ENCODE measurements at regions not wholly inside any gene's neighbourhood (a gene's known extent, or its start where the extent isn't known, plus 50 kb on each side); places are given as distances from the start of the nearest gene placed in this dataset.

DNA sequence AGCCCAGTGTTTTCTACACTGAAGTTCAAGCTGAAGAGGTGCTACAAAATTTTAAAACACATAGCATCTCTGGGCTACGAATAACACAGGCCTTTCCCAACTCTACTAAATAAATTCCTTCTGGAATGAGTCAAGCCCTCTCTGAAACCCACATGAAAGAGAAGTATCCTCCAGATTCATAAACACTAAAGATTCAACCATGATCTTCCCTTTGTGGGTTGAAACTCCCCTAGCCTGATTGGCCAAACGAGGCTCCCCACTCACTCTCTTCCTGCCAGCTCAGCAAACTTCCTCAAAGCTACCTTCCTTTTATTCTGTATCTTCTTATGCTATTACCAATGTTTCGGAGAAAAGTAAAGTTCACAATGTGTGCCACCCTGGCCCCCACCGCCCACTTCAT lies 95.4 kb downstream of the NKX6-1 start:
- no peak for DNase-seq (ENCODE audit: low read depth, low spot score)
- Histone ChIP-seq H3K9me1 (replicated peaks; ENCODE audit: control insufficient read depth, extremely low read depth, insufficient read depth, low read length) (no peaks in the 10 kb centered on the region), H3K79me2 (ENCODE audit: control insufficient read depth, insufficient read depth, low read length) (no peaks in the 10 kb centered on the region), H3K36me3 (ENCODE audit: control insufficient read depth in 2 of 2, extremely low read depth in 1 of 2, insufficient read depth in 2 of 2, low read length in 2 of 2) (no peaks in the 10 kb centered on the region), H3K27me3 (ENCODE audit: control insufficient read depth in 2 of 2, insufficient read depth in 2 of 2, low read length in 2 of 2) (no peaks in the 10 kb centered on the region), H3K4me3 (replicated peaks in 1 of 3; ENCODE audit: insufficient read depth in 1 of 3, low read depth in 1 of 3, low read length in 3 of 3) (no peak overlapping the region), H4K20me1 (replicated peaks; ENCODE audit: control insufficient read depth, extremely low read depth, insufficient read depth, low read length) (no peaks in the 10 kb centered on the region), H3K9me3 (replicated peaks; ENCODE audit: control insufficient read depth, insufficient read depth, low read length) (no peaks in the 10 kb centered on the region), H3K4me2 (ENCODE audit: insufficient read depth, low read length) (no peak overlapping the region), H3K9ac (replicated peaks; ENCODE audit: extremely low read depth, insufficient read depth, low read length) (no peak overlapping the region), H3K27ac (ENCODE audit: insufficient read depth, low read depth, low read length) (no peak overlapping the region), H2AFZ (ENCODE audit: low read depth, low read length) (no peak overlapping the region), H3K4me1 (ENCODE audit: control insufficient read depth, extremely low read depth, insufficient read depth, low read length) (no peaks in the 10 kb centered on the region)
- BruUV-seq (replicated peaks) = no TSS peak
- no peak for TF ChIP-seq FOS (IDR thresholded peaks at IDR 0.05; ENCODE audit: borderline replicate concordance, insufficient read depth, low read length)
- TF ChIP-seq POLR2A (IDR thresholded peaks at IDR 0.05; ENCODE audit: low read depth, low read length) = no peak
- TF ChIP-seq, protein P1, sequence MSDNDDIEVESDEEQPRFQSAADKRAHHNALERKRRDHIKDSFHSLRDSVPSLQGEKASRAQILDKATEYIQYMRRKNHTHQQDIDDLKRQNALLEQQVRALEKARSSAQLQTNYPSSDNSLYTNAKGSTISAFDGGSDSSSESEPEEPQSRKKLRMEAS (IDR thresholded peaks at IDR 0.05; ENCODE audit: insufficient read depth, insufficient read length) = no peak
- no peak for TF ChIP-seq JUN (IDR thresholded peaks at IDR 0.05; ENCODE audit: borderline replicate concordance, insufficient read depth, insufficient read length, low read depth)
- TF ChIP-seq, protein P2, sequence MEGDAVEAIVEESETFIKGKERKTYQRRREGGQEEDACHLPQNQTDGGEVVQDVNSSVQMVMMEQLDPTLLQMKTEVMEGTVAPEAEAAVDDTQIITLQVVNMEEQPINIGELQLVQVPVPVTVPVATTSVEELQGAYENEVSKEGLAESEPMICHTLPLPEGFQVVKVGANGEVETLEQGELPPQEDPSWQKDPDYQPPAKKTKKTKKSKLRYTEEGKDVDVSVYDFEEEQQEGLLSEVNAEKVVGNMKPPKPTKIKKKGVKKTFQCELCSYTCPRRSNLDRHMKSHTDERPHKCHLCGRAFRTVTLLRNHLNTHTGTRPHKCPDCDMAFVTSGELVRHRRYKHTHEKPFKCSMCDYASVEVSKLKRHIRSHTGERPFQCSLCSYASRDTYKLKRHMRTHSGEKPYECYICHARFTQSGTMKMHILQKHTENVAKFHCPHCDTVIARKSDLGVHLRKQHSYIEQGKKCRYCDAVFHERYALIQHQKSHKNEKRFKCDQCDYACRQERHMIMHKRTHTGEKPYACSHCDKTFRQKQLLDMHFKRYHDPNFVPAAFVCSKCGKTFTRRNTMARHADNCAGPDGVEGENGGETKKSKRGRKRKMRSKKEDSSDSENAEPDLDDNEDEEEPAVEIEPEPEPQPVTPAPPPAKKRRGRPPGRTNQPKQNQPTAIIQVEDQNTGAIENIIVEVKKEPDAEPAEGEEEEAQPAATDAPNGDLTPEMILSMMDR (IDR thresholded peaks at IDR 0.05; ENCODE audit: extremely low read depth in 1 of 2, insufficient read depth in 1 of 2, low read depth in 1 of 2, low read length in 2 of 2) = no peak
- TF ChIP-seq MYC (IDR thresholded peaks at IDR 0.05; ENCODE audit: low read depth, low read length) = no peak
- no peak for TF ChIP-seq GATA2 (IDR thresholded peaks at IDR 0.05; ENCODE audit: insufficient read depth, insufficient read length, low read depth, low read length)
- no peak for TF ChIP-seq EZH2 (IDR thresholded peaks at IDR 0.05; ENCODE audit: borderline replicate concordance, low read depth, low read length, severe bottlenecking)
- TF ChIP-seq POLR2AphosphoS5 (IDR thresholded peaks at IDR 0.05; ENCODE audit: insufficient read depth, low read depth, low read length) = no peak
- CTCF ChIA-PET = no interaction called here
- dilution Hi-C loops (cut with MboI; ENCODE audit: extremely low pct_ligation_motif_present, low sequenced_read_pairs) (no loop called here), intact Hi-C loops (cut with micrococcal nuclease) (no loop called here)
- POLR2A ChIA-PET = no interaction called here
- FAIRE-seq = no peak
